Daoy (cell line): ENCODE measurements at regions not wholly inside any gene's neighbourhood (a gene's known extent, or its start where the extent isn't known, plus 50 kb on each side); places are given as distances from the start of the nearest gene placed in this dataset.

Source experiments
- DNase-seq: peaks from one replicate; pipeline ENCODE4 v3.0.0-alpha.2; 2015; ENCODE audit warnings: low read depth

- DNase-seq, result peak; percentile 2
Measured at GRCh38 chr4:32161392-32161791, 1441.2 kb downstream of the PCDH7 start.

DNA sequence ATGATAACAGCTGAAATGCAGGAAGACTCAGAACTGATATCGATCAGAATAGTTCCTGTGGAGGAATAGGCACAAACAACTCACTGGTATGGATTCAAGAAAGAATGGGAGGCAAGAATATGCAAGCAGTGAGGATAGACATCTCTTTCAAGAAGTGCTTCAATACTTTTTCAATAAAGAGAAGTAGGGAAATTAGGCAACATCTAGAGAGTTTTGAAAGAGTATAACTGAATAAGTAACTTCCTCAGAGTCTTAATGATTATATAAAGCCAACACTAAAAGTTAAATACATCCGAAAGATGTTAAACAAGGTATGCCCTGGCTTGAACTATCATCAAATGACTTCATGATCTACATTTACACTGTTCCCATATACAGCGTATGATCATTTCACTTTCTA lies 1443.0 kb downstream of the PCDH7 start:
- no peak for DNase-seq

GRCh38 chr4:32169841-32170240 lies 1449.7 kb downstream of the PCDH7 start:
- DNase-seq, result no peak

DNA sequence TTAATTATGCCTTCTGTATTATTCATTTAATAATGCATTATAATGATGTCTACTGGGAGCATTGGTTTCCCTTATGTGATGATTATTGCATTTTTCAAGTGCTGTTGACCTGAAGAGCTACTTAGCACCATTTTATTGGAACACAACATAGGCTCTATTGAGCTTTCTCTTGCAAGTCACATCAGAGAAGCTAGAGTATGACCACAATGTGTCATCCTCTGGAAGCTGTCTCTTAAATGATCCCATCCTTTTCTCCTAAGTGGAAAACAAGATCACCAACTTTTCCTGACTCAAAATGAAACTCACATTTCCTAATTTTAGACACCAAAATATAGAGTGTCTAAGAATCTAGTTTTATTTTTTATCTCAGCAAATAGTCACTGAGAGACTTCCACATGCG lies 1451.9 kb downstream of the PCDH7 start:
- no peak for DNase-seq

DNA sequence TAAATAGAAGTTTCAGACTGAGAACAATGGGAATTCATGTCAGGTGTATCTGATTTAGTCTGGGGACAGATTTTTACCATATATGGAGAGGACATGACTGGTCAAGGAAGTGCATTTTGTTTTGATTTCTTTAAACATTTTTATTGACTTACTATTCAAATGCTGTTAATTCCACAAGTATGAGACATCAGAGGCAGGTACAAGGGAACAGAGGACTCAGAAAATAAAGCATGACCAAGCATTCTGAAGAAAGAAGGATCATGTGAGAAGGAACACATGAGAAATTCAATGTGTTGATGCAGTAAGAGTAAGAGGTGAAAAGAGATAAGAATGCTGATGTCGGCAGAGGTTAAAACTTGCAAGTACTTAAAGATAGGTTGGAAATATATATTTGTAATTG lies 1452.6 kb downstream of the PCDH7 start:
- no peak for DNase-seq

GRCh38 chr4:32180086-32180485 lies 1459.9 kb downstream of the PCDH7 start:
- DNase-seq, result no peak

DNA sequence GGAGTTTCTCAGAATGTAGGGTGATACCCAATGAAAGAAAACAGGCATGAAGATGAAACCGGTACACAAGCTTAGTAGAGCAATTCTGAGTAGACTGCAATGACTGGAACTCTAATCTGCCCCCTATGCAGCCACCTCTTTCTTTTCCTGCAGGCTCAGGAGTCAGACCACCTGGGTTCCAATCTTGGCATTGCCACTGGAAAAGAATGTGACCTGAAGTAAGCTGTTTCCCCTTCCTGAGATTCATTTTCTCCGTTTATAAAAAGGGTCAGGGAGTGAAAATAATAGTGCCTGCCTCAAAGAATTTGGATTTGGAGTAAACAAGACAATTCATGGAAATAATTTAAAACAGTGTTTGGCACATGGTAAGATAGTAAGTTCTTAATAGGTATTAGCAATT lies 1464.0 kb downstream of the PCDH7 start:
- no peak for DNase-seq

GRCh38 chr4:32189130-32189529 lies 1469.0 kb downstream of the PCDH7 start:
- no peak for DNase-seq

- DNase-seq, result no peak
Measured at GRCh38 chr4:32189788-32190187, 1469.6 kb downstream of the PCDH7 start.

GRCh38 chr4:32191961-32192360 lies 1471.8 kb downstream of the PCDH7 start:
- DNase-seq, result no peak

DNA sequence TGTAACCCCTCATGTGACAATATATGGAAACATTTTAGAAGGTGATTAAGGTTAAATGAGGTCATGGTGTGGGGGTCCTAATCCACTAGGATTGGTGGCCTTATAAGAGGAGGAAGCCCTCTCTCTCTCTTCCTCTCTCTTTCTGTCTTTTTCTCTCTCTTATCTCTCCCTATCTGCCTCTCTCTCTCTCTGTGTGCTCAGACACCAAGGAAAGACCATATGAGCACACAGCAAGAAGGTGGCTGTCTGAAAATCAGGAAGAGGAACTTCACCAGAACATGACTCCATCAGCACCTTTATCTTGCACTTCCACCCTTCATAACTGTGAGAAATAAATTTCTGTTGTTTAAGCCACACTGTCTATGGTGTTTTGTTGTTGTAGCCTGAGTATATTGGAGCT lies 1472.2 kb downstream of the PCDH7 start:
- no peak for DNase-seq

- DNase-seq, result no peak
Measured at GRCh38 chr4:32192991-32193390, 1472.8 kb downstream of the PCDH7 start.

DNA sequence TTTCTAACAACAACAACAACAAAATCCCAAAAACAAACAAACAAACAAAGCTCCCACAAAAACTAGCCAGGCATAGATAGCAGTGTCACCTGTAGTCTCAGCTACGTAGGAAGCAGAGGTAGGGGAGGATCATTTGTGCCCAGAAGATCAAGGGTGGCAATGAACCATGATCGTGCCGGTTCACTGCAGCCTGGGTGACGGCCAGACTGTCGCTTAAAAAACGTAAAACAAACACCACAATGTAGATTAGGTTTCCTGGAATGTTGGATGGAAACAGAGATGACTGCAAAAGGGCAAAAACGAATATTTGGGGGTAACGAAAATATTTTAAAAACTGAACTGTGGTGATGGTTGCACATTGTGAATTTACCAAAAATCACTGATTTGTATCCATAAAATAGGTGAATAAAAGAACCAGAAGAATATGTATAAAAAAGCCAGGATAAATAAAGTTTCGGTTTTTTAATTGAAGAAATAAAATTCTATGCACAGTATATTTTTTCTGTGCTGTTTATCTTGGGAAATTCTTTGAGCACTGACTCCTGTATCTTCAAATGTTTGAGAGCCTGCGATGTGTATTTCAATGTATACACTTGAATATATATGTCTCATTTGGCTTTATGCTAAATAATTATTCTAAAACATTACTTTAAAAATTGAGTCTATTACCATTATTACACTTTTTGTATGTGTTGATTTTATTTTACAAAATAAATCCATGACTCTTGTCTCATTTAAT lies 1477.0 kb downstream of the PCDH7 start:
- no peak for DNase-seq

GRCh38 chr4:32199639-32200038 lies 1479.5 kb downstream of the PCDH7 start:
- no peak for DNase-seq

GRCh38 chr4:32203340-32203739 lies 1483.2 kb downstream of the PCDH7 start:
- no peak for DNase-seq

- DNase-seq, result no peak
Measured at GRCh38 chr4:32206756-32207155, 1486.6 kb downstream of the PCDH7 start.

DNA sequence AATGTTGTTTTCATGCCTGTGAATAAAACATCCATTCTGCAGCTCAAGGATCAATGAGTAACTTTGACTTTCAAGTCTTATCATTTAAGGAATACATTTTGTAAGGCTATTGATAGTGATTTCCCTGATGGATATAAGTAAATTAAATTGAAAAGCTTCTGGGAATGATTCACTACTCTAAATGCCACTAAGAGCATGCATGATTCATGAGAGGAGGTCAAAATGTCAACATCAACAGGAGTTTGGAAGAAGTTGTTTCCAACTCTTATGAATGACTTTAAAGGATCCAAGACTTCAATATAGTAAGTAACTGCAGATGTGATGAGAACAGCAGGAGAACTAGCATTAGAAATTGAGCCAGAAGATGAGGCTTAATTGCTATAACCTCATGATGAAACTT lies 1487.3 kb downstream of the PCDH7 start:
- no peak for DNase-seq

DNA sequence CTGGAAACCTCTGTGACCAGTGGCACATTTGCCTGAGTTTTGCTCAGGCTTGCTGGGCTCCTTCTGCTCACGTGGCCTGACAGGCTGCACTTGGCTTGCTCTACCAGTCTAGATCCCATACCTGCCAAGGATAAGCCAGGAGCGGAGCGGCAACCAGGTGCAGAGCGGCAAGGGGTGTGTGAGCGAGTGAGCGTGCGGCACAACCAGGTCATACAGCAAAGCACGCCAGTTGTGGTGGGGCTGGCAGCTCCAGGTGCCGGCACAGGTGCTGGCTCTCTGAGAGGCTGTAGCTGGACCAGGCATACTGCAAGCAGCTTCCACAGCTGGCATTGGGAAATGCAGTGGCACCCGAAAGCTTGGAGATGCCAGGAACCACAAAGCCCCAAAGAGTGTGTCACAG lies 1495.1 kb downstream of the PCDH7 start:
- DNase-seq, result no peak

- DNase-seq, result no peak
Measured at GRCh38 chr4:32216502-32216901, 1496.3 kb downstream of the PCDH7 start.

DNA sequence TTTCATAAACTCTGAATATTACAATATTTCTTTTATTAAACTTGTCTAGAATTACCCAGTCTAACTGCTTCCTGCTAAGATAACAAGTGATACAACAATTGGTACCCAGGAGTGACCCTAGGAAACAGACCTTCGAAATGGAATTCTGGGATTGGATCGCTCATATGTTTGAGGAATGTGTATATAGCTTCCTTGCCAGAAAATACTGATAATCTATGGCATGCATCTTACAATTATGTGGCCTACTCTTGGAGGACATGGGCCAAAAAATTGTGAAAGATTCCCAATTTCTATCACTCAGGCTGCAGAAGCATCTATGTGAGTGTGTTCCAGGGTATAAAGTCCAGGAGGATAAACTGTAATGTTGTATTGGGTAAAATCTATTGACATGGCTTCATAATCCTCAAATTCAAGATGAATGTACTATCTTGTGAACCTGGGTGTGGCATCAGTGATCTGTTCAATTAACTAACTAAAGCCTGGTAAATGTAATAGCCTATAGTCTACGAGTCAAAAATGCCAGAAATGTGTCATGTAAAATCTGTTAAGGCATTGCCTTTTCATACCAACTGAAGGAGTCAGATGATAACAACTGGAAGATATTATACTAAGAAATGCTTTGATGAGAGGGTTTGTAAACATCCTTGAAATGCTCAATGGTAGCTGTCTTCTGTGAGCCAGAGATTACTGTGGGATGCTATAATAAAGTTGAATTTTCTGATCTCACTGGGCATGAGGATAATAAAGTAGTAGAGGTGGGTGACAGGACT lies 1499.3 kb downstream of the PCDH7 start:
- DNase-seq, result no peak

GRCh38 chr4:32226204-32226603 lies 1506.0 kb downstream of the PCDH7 start:
- DNase-seq, result no peak

DNA sequence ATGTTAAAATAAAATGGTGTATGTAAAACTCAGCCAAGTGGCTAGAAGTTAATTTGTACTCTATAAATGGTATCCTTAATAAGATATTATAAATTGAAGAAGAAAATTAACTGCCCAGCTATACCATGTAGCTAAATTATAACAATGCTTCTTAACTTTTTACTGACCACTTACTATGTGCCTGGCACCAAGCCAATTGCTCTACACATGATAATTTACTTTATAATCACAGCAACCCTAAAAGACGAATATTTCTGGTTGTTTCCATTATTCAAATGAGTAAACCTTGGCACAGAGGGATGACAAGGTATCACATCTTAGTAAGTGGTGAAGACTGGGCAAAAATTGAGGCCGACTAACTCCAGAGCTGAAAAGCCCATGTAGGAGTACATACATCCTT lies 1506.6 kb downstream of the PCDH7 start:
- DNase-seq, result no peak

DNA sequence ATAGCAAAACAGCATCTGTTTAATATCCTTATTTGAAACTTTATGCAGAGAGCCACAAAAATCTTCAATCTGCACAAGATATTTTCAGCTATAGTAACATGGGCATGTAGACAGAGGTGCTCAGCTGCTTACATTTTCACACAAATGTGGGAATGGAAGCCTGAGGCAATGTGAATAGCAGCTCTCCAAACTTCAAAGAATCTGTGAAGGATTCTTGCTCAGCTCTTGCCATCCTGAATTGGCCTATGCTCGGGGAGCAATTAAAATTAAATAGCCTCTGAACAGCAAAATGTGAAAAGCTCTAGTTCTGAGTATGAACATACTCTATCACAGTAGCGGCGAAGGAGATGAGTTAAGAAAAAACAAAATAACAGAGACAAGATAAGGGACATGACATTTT lies 1523.8 kb downstream of the PCDH7 start:
- DNase-seq, result no peak

DNA sequence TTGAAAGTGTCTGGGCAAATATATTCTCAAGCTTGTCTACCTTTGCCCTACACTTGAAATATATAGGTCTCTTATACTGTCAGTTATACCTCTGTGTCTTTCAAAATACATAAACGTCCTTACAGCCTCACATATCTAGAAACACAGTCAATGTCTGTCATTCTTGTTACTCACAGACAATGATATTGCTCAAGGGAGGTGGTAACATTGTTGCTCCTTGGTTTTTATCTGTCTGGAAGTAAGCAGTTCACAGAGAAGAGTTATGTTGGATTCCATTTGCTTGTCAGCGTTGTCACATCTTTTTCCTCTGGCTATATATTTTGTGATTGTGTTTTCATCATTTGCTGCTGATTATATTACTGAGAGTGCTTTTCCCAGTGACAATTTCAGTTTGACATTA lies 1528.9 kb downstream of the PCDH7 start:
- no peak for DNase-seq
